ENCODE measurements at regions not wholly inside any gene's neighbourhood (a gene's known extent, or its start where the extent isn't known, plus 50 kb on each side); places are given as distances from the start of the nearest gene placed in this dataset.

DNA sequence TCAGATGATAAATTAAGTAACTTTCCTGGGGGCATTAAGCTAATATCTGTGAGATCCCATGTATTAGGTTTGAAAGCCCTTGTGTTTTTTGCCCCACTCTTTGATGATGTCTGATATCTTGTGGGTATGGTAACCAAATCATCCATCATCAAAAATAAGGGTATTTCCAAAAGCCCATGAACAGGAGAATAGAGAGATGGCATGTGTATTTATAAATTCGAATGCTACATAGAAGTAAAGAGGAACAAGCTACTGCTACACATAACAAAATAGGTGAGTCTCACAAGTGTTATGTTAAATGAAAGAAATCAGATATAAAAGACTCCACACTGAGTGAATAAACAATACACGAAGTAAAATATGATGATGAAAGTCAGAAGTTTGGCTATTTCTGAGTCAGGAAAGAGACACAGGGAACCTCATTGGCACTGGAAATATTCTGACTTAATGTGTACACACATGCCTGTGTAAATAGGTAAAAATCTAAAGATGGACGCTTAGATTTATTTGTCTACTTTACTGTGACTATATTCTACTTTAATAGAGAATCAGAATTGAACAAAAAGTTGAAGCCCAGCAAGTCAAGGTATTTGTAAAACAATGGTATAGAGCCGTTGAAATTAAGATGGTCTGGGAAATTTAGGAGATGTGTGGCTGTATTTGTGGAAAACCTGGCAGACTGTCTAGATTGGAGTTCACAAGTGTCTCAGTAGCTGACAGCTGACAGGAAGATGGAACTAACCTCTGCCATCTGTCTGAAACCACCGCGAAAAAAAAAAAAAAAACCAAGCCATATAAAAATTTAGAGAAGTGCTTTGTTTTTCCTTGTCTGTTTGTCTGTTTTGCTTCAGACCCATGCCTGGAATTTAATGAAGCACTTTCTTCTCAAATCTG lies 111.0 kb upstream of the TGFBR2 start:
- DNase-seq (ENCODE audit: low read depth in 2 of 2): no peak

DNA sequence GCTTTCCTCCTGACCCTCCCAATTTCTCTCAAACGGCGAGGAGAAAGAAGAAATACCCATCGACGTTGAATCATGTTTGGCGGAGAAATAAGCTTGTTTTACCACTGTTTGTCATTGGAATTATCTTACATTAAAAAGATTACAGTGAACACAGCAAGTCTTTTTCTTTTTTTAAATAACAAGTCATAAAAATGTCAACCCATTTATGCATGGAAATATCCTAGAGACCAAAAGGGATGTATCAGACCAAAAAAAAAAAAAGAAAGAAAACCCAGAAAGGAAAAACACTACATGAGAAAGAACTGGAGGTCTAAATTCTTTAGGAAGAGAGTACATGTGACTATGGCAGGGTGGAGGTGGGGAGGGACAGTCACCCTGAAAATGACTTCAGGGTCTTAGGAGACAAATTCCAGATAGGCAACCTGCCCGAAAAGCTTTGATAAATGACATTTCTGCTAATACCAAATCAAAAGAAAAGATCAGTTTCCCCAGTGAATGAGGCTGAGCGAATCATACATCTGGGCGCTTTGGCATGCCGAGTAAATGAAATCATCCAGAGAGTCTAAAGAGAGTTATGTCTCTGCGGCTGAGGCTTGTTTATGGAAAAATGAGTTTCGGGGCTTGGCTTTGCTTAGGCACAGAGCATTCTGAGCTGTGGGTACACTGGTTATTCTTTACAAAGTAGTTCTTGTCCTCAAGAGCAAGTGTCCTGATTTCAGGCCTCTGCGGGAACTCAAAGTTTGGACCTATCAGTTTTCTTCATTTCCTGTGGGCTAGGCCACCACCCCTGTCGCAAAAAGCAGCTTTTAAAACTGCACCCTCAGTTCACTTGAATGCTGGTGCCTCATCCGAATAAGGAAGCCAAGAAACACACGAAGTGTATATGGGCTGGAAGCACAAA lies 110.1 kb upstream of the TGFBR2 start:
- no peak for DNase-seq (ENCODE audit: low read depth in 2 of 2)

DNA sequence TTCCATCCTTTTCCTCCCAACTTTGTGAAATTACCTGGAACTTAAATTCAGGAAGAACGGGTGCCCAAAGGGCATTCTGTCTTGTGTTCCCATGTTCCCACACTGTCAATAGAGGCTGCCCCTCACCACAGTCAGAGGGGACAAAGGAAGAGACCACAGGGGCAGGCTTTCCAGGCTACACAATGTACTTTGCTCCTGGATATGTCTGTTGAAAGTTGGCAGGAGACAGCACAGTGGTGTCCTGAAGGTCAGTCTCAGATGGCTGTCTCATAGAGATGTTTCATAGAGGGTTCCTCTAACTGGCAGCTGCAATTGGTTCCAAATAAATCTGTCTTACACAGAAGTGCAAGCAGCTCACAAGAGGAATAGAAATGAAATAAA lies 107.8 kb upstream of the TGFBR2 start:
- DNase-seq (ENCODE audit: low read depth in 2 of 2): no peak

DNA sequence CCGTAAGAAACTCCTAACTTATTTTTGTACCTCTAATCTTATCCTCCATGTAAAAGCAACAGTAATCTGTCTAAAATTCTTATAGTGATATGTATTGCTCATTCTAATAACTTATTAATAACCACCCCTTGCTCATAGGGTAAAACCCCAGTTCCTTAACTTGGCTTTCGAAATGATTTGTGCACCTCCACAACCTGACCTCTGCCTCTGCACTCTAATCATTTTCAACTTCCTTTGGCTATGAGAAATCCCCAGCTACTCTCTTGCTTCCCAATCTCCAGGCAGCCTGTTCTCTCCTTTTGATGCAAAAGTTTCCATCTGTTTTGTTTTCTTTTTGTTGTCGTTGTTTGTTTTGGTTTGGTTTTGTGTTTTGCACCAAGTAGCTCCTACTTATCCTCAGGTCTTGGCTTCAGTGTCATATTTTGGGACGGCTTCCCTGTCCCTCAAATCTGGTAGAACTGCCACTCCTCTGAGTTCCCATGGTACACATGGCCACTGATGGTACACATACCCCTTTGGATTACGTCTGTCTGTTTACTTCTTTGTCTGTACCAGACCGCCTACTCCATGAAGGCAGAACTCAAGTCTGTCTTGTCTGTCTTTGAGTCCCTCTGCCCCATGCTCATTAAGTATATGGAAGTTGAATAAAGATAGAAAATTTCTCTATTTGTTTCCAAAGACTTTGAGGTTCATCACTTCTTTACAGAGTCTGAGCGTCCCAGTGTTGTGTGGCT lies 105.6 kb upstream of the TGFBR2 start:
- DNase-seq (ENCODE audit: low read depth in 2 of 2): no peak

DNA sequence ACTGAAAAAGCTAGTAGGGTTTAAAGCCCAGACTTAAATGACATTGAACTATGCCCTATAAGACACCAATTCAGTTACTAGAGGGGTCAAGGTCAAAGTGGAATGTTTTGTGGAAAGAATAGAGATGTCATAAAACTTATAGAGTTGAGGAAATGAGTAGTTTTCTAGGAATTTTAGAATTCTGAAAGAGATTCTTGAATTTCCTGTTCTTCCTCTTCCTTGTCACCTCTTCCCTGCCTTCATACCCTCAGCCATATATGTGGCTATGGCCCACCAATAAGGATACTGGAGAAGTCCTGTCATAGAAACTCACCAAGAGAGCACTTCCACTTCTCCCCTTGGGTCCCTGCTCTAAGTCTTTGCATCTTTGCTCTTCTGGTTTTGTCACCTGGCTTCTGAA lies 104.9 kb upstream of the TGFBR2 start:
- DNase-seq (ENCODE audit: low read depth in 2 of 2): no peak

DNA sequence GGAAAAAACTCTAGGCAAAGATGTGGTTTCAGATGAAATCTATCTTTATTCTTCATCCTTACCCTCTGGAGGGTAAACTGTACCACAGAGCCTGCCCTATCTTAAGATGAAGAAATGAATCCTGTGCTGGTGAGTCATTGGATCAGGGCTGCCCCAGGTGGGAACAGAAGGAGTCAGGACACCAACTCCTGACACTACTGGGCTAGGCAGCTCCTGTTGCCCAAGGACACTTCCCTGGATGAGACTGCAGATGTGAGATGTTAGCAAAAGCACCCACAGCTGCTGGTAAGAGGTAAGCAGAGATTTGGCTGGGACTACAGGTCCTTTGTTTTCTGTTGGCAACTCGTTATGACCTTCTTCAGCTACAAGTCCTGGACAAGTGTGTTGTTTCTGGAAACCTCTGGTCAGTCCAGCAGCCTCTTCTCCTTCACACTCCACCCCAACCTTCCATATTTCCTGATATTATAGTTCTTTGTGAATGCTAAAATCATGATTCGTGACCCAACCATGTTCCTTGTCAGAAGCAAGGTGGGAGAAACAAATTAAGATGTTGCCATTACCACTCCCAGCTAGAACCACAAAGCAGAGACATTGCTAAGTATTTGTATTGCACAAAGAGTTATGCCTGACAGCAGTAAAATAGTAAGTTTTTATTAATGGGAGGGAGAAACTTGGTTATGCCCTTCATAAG lies 104.2 kb upstream of the TGFBR2 start:
- no peak for DNase-seq (ENCODE audit: low read depth in 2 of 2)

DNA sequence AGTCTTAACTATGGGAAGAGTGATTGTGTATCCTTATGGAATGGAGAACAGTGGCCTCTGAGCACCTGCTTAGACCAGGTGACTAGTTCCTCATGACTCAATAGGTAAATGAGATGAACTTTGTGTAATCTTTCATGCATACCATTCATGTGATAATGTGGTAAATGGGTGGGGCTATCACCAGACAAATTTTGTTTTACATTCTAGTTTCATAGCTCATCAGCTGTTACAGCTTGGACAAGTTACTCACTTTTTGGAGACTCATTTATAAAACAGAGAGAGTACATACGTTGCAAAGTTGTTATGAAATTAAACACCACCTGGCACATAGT lies 103.7 kb upstream of the TGFBR2 start:
- DNase-seq (ENCODE audit: low read depth in 2 of 2): no peak

DNA sequence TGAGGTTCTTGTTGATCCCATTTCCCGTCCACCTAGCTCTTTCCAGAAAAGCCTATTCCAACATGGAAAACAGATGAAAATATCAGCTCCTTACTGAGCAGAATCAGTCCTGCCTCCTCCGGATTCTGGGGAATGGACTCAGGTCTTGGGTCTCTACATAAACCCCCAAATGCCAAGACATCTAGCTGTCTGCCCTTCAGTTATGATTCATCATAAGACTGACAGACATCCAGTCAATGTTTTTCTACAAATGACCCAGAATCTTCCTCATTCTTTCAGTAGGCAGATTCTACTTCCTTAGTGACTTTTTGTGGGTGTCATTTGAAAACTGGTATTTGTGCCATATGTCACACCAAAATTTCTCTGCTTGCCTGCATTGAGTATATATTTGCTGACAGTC lies 103.0 kb upstream of the TGFBR2 start:
- DNase-seq (ENCODE audit: low read depth in 2 of 2): no peak

DNA sequence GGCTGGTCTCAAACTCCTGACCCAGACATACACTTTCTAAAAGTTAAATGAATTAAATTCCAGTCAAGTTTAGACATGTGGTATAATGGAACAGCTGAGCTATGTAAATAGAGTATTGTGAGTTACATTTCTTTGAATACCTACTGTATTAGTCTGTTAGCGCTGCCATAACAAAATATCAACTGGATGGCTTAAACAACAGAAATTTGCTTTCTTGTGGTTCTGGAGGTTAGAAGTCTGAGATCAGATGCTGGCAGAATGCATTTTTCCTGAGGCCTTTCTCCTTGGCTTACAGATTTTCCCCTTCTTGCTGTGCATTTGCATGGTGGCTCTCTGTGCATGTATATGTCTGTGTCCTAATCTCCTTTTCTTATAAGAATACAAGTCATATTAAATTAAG lies 101.5 kb upstream of the TGFBR2 start:
- no peak for DNase-seq (ENCODE audit: low read depth in 2 of 2)

DNA sequence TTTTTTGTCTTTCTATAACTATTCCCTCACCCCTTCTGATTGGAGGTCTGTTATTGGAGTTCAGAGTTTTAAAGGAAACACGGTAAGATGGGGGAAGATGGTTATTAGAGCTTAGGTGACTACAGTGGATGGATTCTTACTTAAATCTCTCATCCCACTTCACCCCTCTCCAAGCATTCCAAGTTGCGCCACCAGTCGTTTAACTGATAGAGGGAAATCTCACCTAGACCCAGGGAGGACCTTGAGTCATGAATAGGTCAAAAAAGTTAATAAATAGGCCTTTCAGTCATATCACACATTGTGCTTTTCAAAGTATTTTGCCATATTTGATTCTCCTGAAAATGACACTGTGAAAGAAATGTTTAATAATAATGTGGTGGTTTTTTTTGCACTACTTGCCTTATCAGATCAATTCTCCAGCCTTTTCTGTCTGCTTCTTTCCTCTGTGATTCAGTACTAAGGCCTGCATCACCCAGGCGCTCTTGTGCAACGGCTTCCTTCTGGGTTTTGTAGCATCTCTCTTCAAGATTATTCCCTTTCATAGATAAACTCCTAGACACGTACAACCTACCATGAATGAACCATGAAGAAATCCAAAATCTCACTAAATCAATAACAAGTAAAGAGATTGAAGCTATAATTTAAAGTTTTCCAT lies 100.4 kb upstream of the TGFBR2 start:
- no peak for DNase-seq (ENCODE audit: low read depth in 2 of 2)

DNA sequence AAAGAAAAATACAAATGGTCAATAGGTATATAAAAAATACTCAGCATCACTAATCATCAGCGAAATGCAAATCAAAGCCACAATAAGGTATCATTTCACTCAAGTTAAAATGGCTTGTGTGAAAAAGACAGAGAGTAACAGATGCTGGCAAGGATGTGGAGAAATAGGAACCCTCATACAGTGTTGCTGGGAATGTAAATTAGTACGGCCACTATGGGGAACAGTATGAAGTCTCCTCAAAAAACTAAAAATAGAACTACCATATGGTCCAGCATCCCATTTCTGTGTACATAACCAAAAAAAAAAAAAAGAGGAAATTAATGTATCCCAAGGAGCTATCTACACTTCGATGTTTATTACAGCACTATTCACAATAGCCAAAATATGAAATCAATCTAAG lies 98.1 kb upstream of the TGFBR2 start:
- DNase-seq (ENCODE audit: low read depth in 2 of 2): no peak

DNA sequence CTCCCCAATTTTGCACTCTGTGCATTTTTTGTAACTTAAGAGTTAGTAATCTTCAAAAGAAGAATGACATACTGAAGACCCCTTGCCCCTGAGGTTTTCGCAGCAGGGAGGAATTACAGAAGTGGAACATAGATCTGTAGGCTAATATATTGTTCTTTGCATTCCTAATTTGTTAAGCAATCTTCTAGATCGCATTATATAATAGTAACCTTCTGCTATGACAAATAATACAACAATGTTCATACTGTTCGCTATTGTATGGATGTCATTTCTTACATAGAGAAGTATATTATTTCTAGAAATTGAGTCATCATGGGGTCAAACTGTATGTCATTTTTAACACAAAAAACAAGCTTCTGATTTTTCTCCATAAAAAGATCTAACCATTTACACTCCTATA lies 95.8 kb upstream of the TGFBR2 start:
- DNase-seq (ENCODE audit: low read depth in 2 of 2): no peak

DNA sequence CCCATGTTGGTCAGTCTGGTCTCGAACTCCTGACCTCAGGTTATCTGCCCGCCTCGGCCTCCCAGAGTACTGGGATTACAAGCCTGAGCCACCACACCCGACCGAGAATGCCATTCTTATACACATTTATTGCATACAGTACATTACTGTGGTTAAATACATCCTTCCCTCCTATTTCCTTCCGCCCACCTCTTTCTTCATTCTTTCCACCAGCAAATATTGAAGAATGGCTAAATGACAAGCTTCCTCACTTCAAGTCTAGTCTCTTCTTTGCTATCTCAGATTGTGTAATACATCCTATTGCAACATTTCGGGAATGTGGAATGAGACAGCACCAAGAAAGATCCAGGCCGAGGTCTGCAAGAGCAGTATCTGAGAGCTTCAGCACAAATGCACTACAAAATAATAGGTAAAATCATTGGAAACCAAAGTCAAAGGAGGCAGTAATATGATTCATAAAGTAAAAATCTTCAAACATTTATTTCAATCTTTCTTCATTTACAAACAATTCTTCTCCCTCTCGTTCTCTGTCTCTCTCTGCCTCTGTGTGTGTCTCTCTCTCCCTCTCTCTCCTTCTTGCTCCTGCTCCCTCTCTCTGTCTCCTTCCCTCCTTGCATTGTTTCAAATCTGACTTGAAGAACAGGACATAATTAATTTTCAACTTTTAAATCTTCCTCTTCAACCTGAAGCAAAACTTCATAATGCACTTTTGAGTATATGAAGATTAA lies 94.7 kb upstream of the TGFBR2 start:
- DNase-seq (ENCODE audit: low read depth in 2 of 2): peak in 1 of 2 donors; percentile 21

DNA sequence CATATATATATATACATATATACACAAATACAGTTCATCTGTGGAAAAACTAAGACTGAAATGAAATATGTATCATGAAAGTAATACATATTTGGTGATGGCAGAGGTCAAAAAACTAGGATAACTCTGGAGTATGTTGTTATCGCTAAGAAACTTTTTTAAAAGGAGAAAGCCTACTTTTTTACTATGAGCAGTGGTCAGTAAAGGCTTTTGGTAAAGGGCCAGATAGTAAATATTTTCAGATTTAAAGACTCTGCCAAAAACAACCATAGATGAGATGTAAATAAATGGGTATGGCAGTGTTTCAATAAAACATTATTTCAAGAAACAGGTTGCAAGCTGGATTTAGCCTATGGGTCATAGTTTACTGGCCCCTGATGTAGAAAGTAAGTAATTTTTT lies 93.8 kb upstream of the TGFBR2 start:
- DNase-seq (ENCODE audit: low read depth in 2 of 2): no peak

DNA sequence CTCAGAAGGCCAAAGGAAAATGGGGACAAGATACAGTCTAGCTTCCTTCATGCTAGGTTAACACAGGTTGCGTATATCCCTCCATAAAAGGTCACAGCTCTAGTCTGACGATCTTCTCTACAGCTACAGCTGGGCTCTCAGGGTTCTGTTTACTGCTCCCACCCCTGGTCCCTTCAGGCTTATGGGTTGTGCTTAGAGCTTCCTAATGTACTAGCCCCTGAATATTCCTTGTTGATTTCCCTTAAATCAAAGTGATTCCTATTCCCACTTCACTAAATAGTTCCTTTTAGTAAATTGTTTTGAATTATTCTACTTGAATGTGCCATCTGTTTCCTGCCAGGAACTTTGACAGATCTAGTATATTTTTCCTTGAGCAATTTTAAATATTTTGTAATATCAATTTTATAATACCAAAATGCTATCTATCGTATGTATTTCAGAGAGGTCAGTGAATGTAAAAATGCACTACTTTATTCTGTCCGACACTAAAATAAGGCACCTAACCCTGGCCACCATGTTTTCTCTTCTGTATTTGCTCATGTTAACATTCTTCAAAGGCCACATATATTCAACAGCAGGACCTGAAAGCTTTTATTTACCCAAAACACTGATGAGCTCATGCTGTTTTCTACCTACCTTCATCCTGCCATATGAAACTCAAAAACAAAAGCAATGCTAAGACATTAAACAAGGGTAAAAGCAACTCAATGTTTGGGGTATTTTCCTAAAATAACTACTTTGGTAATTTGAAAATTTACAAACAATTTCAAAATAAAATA lies 92.8 kb upstream of the TGFBR2 start:
- no peak for DNase-seq (ENCODE audit: low read depth in 2 of 2)

DNA sequence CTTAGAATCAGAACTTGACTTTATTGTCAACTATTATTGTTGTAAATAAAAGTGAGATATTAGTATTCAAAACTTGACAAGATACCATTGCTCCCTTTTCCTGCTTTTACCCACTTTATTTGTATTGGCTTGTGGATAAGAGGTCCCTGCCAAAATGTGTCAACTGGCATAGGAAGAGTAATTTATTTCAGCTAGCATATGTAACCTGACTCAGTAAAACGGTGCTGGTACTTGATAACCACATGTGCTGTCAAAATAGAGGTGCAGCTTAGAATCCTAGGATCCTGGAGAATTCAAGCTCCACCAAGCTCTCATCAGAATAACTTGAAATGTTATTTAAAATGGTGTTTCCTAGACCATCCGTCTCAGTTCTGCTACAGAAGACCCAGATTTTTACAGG lies 90.2 kb upstream of the TGFBR2 start:
- no peak for DNase-seq (ENCODE audit: low read depth in 2 of 2)

DNA sequence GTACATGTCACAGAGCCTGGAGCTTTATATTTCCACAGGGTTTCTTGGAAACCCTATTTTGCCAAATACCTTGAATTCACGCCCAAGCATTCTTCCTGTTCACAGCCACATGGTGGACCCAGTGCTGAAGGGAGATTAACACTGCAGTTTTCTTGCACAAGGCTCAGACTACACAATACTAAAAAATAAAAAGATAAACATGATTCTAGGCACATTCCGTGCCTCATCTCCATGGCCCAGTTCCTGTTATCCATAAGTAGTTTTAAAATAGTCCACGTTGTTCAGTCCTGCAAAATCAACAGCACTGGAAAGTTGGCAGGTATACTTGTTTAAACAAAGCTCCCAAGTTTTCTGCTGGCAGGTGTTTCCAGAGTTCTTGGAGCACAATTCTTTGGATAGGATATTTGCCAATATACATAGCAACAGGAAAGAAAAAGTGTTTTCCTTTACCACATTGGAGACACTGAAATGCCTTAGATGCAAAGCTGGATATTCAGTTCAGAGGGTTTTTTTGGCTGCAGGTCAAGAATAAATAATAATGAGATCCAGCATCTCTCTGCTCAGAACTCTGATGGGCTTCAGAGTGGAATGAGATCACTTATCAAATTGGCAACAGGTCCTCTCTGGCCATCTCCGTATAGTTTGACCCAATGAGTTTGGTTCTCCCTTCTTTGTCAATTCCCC lies 88.1 kb upstream of the TGFBR2 start:
- no peak for DNase-seq (ENCODE audit: low read depth in 2 of 2)

DNA sequence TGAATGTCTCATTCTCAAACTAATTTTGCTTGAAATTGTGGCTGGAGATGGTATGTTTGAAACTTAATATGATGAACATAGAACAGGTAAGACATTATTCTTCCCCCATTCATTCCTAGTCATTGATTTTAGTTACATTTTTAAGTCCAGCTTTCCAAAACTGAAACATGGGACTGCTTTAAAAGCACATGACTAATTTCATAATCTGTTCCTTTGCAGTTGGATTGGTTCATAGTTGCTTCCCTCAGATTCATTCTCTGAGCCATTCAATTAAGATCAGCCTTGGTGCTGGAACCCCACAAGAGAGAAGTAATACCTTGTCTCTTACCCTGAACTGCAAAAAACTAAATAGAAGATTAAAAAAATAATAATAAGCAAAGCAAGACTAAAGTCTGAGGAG lies 87.5 kb upstream of the TGFBR2 start:
- DNase-seq (ENCODE audit: low read depth in 2 of 2): no peak

DNA sequence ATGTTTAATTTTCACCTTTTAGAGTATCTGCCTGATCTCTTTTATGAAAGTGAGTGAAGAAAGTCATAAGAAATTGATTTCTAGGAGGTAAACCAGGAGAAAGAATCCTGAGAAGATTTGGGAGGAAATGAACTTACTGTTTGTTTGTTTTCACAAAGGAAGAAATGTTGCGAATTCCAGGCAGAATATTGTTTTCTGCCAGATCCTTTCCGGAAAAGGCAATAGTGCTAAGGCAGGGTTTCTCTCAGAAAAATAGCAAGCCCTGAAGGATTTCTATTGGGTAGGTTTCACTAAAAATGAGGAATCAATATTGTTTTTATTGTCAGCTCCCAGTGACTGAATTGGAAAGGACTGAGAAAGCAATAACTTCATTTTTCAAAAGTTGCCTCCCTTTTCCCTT lies 85.7 kb upstream of the TGFBR2 start:
- no peak for DNase-seq (ENCODE audit: low read depth in 2 of 2)
